22Rv1 (cell line): ENCODE measurements at regions not wholly inside any gene's neighbourhood (a gene's known extent, or its start where the extent isn't known, plus 50 kb on each side); places are given as distances from the start of the nearest gene placed in this dataset.

Source experiments
- ZFX ChIP-seq: fragments of 450-650 bp; IDR thresholded peaks from 2 replicates; pipeline ENCODE4 v1.6.1; 2017; ENCODE audit warnings: antibody characterized with exemption, borderline replicate concordance
- TF ChIP-seq, protein P1 (sequence below): fragments of 450-650 bp; IDR thresholded peaks from 2 replicates; pipeline ENCODE4 v1.5.1; 2017; ENCODE audit warnings: mild to moderate bottlenecking

DNA sequence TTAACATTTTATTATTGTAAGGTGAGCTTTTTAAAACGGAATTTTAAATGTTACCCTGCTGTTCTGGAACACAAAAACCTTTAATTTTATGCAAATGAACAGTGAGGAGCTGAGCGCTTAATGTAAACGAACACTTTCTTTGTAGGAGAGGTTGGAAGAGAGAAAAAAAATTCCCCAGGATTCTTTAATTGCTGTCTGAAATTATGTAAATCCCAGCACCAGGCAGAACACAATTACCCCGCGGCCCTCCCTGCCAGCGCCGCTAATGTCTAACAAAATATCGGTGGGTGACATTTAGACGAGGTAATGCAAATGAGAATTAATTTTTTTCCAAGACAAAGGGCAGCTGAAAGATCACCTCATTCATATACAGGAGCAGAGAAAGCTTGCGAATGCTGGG, 143.4 kb upstream of the MVB12B start:
- TF ChIP-seq, protein P1, sequence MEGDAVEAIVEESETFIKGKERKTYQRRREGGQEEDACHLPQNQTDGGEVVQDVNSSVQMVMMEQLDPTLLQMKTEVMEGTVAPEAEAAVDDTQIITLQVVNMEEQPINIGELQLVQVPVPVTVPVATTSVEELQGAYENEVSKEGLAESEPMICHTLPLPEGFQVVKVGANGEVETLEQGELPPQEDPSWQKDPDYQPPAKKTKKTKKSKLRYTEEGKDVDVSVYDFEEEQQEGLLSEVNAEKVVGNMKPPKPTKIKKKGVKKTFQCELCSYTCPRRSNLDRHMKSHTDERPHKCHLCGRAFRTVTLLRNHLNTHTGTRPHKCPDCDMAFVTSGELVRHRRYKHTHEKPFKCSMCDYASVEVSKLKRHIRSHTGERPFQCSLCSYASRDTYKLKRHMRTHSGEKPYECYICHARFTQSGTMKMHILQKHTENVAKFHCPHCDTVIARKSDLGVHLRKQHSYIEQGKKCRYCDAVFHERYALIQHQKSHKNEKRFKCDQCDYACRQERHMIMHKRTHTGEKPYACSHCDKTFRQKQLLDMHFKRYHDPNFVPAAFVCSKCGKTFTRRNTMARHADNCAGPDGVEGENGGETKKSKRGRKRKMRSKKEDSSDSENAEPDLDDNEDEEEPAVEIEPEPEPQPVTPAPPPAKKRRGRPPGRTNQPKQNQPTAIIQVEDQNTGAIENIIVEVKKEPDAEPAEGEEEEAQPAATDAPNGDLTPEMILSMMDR = no peak
- no peak for TF ChIP-seq ZFX
